SK-N-SH (cell line): ENCODE measurements at regions not wholly inside any gene's neighbourhood (a gene's known extent, or its start where the extent isn't known, plus 50 kb on each side); places are given as distances from the start of the nearest gene placed in this dataset.

Experiments used
- CTCF ChIA-PET: fragments of 300-600, 350-600 bp; formaldehyde crosslinking; extraction: SDS; loops from one replicate; lab custom pipeline; 2021; lab: Yijun Ruan, JAX
- POLR2A ChIA-PET: fragments of 350-600 bp; sonication (Branson Sonifier 250); formaldehyde crosslinking; extraction: SDS; loops from one replicate; lab custom pipeline; 2020; ENCODE audit warnings: antibody characterized with exemption, inconsistent platforms; lab: Yijun Ruan, JAX
- DNase-seq: peaks from one replicate; pipeline ENCODE4 v3.0.0; 2012
- H2AFZ ChIP-seq: fragments of 200-600 bp; sonication (generic); 2 replicates; pipeline ENCODE4 v1.8.1; 2016; ENCODE audit warnings: antibody characterized with exemption, mild to moderate bottlenecking, low read depth
- H3F3A ChIP-seq: fragments of 200-600 bp; sonication (generic); replicated peaks from 2 replicates; pipeline ENCODE3; 2016; ENCODE audit warnings: antibody characterized with exemption, mild to moderate bottlenecking; ENCODE audit not compliant: insufficient read depth
- H3K27ac ChIP-seq, 2 experiments: fragments of 200-500 bp in 1 of 2; fragments of 200-600 bp in 1 of 2; sonication (Bioruptor generic) in 1 of 2; sonication (generic), shearing (Covaris generic) in 1 of 2; 2 replicates each; pipeline versions ENCODE4 v1.5.1 to v1.6.1; 2014 to 2016; ENCODE audit warnings: low read depth in 2 of 2, inconsistent platforms in 1 of 2, low read length in 1 of 2, mild to moderate bottlenecking in 1 of 2, mixed read lengths in 1 of 2
- H3K27me3 ChIP-seq: fragments of 200-600 bp; sonication (generic), shearing (Covaris generic); 2 replicates; pipeline ENCODE4 v1.6.1; 2016; ENCODE audit warnings: mixed run types; ENCODE audit not compliant: insufficient read depth
- H3K36me3 ChIP-seq, 2 experiments: fragments of 200-500 bp in 1 of 2; fragments of 200-600 bp in 1 of 2; sonication (Bioruptor generic) in 1 of 2; sonication (generic) in 1 of 2; replicated peaks in 1 of 2; 2 replicates each; pipeline versions ENCODE3 to v1.5.1; 2014 to 2016; ENCODE audit warnings: low read length in 1 of 2, mild to moderate bottlenecking in 1 of 2; ENCODE audit not compliant: insufficient read depth in 2 of 2, control insufficient read depth in 1 of 2
- H3K4me1 ChIP-seq, 2 experiments: fragments of 200-500 bp in 1 of 2; fragments of 200-600 bp in 1 of 2; sonication (Bioruptor generic) in 1 of 2; sonication (generic), shearing (Covaris generic) in 1 of 2; 2 replicates each; pipeline versions ENCODE4 v1.5.1 to v1.6.1; 2014 to 2016; ENCODE audit warnings: low read depth in 1 of 2, low read length in 1 of 2, mixed run types in 1 of 2; ENCODE audit not compliant: insufficient read depth in 2 of 2, control insufficient read depth in 1 of 2
- H3K4me2 ChIP-seq: fragments of 200-600 bp; sonication (generic), shearing (Covaris generic); 2 replicates; pipeline ENCODE4 v1.6.1; 2017; ENCODE audit warnings: mixed run types
- H3K4me3 ChIP-seq, 2 experiments: fragments of 200-500 bp in 1 of 2; fragments of 200-600 bp in 1 of 2; sonication (Bioruptor generic) in 1 of 2; sonication (generic), shearing (Covaris generic) in 1 of 2; 2 replicates each; pipeline versions ENCODE4 v1.5.1 to v1.8.1; 2014 to 2016; ENCODE audit warnings: low read depth in 2 of 2, inconsistent platforms in 1 of 2, low read length in 1 of 2, mild to moderate bottlenecking in 1 of 2, mixed read lengths in 1 of 2, moderate library complexity in 1 of 2
- H3K79me2 ChIP-seq: fragments of 200-600 bp; sonication (generic); 2 replicates; pipeline ENCODE4 v1.8.1; 2017; ENCODE audit warnings: mild to moderate bottlenecking; ENCODE audit not compliant: insufficient read depth
- H3K9ac ChIP-seq: fragments of 200-600 bp; sonication (generic); 2 replicates; pipeline ENCODE4 v1.6.1; 2017; ENCODE audit warnings: mixed run types
- H3K9me2 ChIP-seq: fragments of 200-600 bp; sonication (generic); 2 replicates; pipeline ENCODE4 v1.6.1; 2017; ENCODE audit warnings: mixed run types
- H3K9me3 ChIP-seq: fragments of 200-600 bp; sonication (generic); 2 replicates; pipeline ENCODE4 v1.6.1; 2017; ENCODE audit warnings: mixed run types, mild to moderate bottlenecking, moderate library complexity
- H4K20me1 ChIP-seq: fragments of 200-600 bp; sonication (generic); 2 replicates; pipeline ENCODE4 v1.6.1; 2017; ENCODE audit warnings: mild to moderate bottlenecking, mixed run types; ENCODE audit not compliant: insufficient read depth
- CHD2 ChIP-seq: fragments of 150-350 bp; IDR thresholded peaks from 2 replicates; pipeline ENCODE4 v1.6.1; 2018; ENCODE audit warnings: low read length; ENCODE audit not compliant: partially characterized antibody
- CTCF ChIP-seq: fragments of 200-600 bp; sonication (generic); IDR thresholded peaks from 2 replicates; pipeline ENCODE4 v1.6.1; 2017; ENCODE audit warnings: antibody characterized with exemption, mild to moderate bottlenecking, moderate library complexity
- FOXM1 ChIP-seq: IDR thresholded peaks from 2 replicates; pipeline ENCODE4 v1.4.0; 2012; ENCODE audit warnings: low read depth, mild to moderate bottlenecking
- GABPA ChIP-seq: IDR thresholded peaks from 2 replicates; pipeline ENCODE4 v1.4.0; 2012; ENCODE audit warnings: low read depth, mild to moderate bottlenecking
- MAX ChIP-seq: IDR thresholded peaks from 2 replicates; pipeline ENCODE4 v1.4.0; 2012; ENCODE audit warnings: low read depth
- MEF2A ChIP-seq: IDR thresholded peaks from 2 replicates; pipeline ENCODE4 v1.4.0; 2012; ENCODE audit warnings: low read depth, borderline replicate concordance
- NFIC ChIP-seq: IDR thresholded peaks from 2 replicates; pipeline ENCODE4 v1.4.0; 2012; ENCODE audit warnings: borderline replicate concordance
- PBX3 ChIP-seq: IDR thresholded peaks from 2 replicates; pipeline ENCODE4; 2012
- RAD21 ChIP-seq: IDR thresholded peaks from 2 replicates; pipeline ENCODE4 v1.6.1; 2012; ENCODE audit warnings: mild to moderate bottlenecking, low read length
- RCOR1 ChIP-seq: fragments of 150-350 bp; IDR thresholded peaks from 2 replicates; pipeline ENCODE4 v1.6.1; 2017; ENCODE audit warnings: antibody characterized with exemption, low read length
- REST ChIP-seq: IDR thresholded peaks from 2 replicates; pipeline ENCODE4 v1.6.1; 2012; ENCODE audit warnings: mild to moderate bottlenecking, low read depth, low read length, moderate library complexity
- RXRA ChIP-seq: IDR thresholded peaks from 2 replicates; pipeline ENCODE4 v1.4.0; 2012; ENCODE audit warnings: low read depth, mild to moderate bottlenecking, borderline replicate concordance
- SIN3A ChIP-seq: IDR thresholded peaks from 2 replicates; pipeline ENCODE4 v1.6.1; 2012; ENCODE audit warnings: low read depth, mild to moderate bottlenecking, low read length, moderate library complexity, borderline replicate concordance
- SMC3 ChIP-seq: IDR thresholded peaks from 2 replicates; pipeline ENCODE4 v1.6.1; 2012; ENCODE audit warnings: low read depth, low read length, improper control_type of control experiment
- USF2 ChIP-seq: fragments of 150-350 bp; IDR thresholded peaks from 2 replicates; pipeline ENCODE4 v1.6.1; 2017; ENCODE audit warnings: antibody characterized with exemption, low read length, low read depth, borderline replicate concordance
- YY1 ChIP-seq: IDR thresholded peaks from 2 replicates; pipeline ENCODE4 v1.4.0; 2012; ENCODE audit warnings: low read depth, mild to moderate bottlenecking
- ZBTB33 ChIP-seq: IDR thresholded peaks from 2 replicates; pipeline ENCODE4 v1.4.0; 2012; ENCODE audit warnings: low read depth, borderline replicate concordance
- WGBS: methylation state at CpG from one replicate; pipeline ENCODE4 v1.1.6; 2017; ENCODE audit warnings: low lambda C conversion rate; 5-methylcytosine and 5-hydroxymethylcytosine counted together

- no peak overlapping the region for H3K4me3 ChIP-seq
- H3K4me1 ChIP-seq: no peaks in the 10 kb centered on the region
- ChIA-PET CTCF (interaction anchor here (0.8 to 0.9 kb wide), 2 partner anchors 13 to 62 kb away, joined by 3 to 4 read pairs; no protein-coding TSS in a partner anchor), POLR2A (no interaction called here)
- H3K36me3 ChIP-seq: no peaks in the 10 kb centered on the region
- no peaks in the 10 kb centered on the region for H3K9me2 ChIP-seq
- H4K20me1 ChIP-seq: no peaks in the 10 kb centered on the region
- H3F3A ChIP-seq: no peaks in the 10 kb centered on the region
- no peak for DNase-seq
- H3K27me3 ChIP-seq: no peaks in the 10 kb centered on the region
- TF ChIP-seq CTCF (peak; percentile 45), GABPA (no peak), CHD2 (no peak), RXRA (no peak), SMC3 (peak; percentile 39; the same call in 1 of the 2 replicates), RCOR1 (no peak), RAD21 (peak; percentile 49), PBX3 (no peak), MEF2A (no peak), USF2 (no peak)
- H2AFZ ChIP-seq: no peak overlapping the region
- no peak overlapping the region for H3K9ac ChIP-seq
- H3K4me2 ChIP-seq: no peak overlapping the region
- 90% methylated on average over 3 of the region's 3 CpGs for WGBS
- no peaks in the 10 kb centered on the region for H3K9me3 ChIP-seq
- H3K79me2 ChIP-seq: no peaks in the 10 kb centered on the region
- H3K27ac ChIP-seq: no peak overlapping the region
Observed at GRCh38 chr6:12395898-12396297, 105.7 kb downstream of the EDN1 start.

- 73% methylated on average over 3 of the region's 3 CpGs for WGBS
- Histone ChIP-seq H4K20me1 (no peaks in the 10 kb centered on the region), H3F3A (no peaks in the 10 kb centered on the region), H3K27ac (no peak overlapping the region), H2AFZ (no peak overlapping the region), H3K4me1 (peaks cover 0 to 4% of the 10 kb centered on the region in 2 experiments; a peak in 1 of 4 replicates), H3K27me3 (no peaks in the 10 kb centered on the region), H3K9ac (no peak overlapping the region), H3K79me2 (no peaks in the 10 kb centered on the region), H3K4me3 (no peak overlapping the region), H3K4me2 (no peak overlapping the region), H3K36me3 (no peaks in the 10 kb centered on the region), H3K9me3 (no peaks in the 10 kb centered on the region), H3K9me2 (no peaks in the 10 kb centered on the region)
- DNase-seq: no peak
- ChIA-PET POLR2A (no interaction called here), CTCF (no interaction called here)
- TF ChIP-seq REST (no peak), FOXM1 (no peak), RXRA (no peak), ZBTB33 (no peak), NFIC (no peak), YY1 (no peak), USF2 (no peak), MEF2A (no peak), MAX (no peak), SIN3A (no peak)
Observed at GRCh38 chr6:12401200-12401599, 111.0 kb downstream of the EDN1 start.
